GM19238 (cell line): ENCODE measurements at regions not wholly inside any gene's neighbourhood (a gene's known extent, or its start where the extent isn't known, plus 50 kb on each side); places are given as distances from the start of the nearest gene placed in this dataset.

Experiments used
- DNase-seq: peaks from one replicate; pipeline ENCODE4 v3.0.0; 2011; ENCODE audit warnings: low spot score; ENCODE audit not compliant: insufficient read length

DNA sequence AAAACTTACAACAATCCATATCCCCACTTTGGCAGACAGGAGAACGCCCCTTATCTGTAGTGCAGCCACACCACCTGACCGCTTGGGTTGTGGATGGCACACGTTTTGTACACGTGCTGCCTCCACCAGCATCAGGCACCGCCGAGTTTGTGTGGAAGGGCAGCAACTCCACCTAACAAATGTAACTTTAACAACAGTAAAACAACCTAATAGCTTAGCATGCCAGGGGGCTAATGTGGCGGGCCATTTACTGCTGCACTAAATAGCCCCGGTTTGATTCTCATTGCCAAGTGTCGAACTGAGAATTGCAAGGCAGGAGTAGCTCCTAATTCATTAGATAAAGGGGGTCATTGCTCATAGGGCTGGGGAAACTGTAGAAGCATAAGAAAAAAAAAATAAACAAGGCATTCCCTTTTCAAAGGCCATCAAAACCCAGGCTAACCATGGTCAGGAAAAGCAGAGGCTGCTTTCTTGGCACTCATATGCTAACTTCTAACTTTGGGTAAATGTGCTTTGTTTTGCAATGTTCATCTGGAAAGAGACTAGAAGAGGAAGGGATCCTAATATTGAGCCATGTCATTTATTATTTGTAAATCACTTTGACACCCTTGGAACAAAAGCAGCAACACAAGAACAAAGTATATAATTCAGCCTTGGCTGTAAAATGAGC lies 279.7 kb upstream of the SOX5 start:
- no peak for DNase-seq

DNA sequence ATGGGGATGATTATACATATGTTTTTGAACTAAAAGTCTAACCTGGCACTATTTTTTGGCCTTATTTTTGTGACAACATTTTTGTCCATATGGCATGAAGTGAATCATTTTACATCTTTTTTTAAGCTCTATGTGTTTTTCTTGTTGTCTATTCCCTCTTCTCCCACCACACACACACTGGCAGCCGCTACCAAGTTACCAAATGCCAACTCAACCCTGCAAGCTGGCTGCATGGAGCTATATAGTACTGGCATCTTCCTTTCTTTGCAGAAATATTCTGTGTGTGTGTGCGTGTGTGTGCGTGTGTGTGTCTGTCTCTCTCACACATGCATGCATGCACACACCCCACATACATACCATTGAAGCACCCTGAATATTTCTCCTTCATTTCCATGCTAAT lies 278.9 kb upstream of the SOX5 start:
- no peak for DNase-seq

DNA sequence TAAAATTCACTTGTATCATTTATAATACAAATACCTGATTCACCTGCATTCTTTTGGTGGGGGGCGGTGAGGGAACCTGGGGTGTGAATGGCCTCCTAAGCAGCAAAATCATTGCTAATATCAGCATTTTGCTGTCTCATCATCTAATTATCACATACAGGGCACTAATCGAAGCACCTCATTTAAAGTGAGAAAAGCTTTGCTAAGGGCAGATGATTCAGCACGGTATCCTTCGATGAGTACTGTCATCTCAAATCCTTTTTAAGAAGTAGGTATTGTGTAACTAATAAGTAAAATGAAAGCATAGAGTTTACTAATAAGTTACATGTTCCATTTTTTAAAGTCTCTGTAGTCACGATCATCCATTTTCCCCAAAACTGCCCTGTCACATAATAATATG lies 278.1 kb upstream of the SOX5 start:
- DNase-seq, result no peak

DNA sequence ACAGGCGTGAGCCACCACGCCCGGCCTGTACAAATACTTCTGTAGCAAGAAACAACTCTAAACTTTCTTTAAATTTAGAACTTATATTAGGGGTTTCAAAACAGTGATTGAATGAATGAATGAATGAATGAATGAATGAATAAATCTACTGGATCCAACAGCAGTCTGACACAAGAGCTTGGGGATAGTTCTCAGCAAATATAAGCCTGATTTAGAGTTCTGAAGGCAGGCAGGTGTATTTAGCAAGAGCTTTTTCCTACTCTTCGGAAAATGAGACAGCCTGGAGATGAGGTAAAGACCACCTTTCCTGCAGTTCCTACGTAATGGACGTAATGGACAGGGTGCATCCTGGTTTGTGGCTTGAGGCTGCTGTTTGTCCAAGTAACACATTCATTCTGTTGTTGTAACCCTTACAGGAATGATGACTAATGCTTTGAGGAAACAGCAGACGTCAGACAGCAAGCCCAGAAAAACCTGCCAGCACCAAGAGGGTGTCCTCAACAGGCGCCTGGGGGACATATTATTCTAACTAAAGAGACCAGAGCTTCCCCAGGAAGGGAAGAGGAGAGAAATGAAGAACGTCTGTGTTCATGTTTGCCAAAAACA lies 277.4 kb upstream of the SOX5 start:
- no peak for DNase-seq

- no peak for DNase-seq
These were observed 274.9 kb upstream of the SOX5 start for GRCh38 chr12:24224401-24224800.

GRCh38 chr12:24223926-24224325 lies 274.5 kb upstream of the SOX5 start:
- no peak for DNase-seq

GRCh38 chr12:24222968-24223367 lies 273.5 kb upstream of the SOX5 start:
- no peak for DNase-seq

- DNase-seq, result no peak
These were observed 263.0 kb upstream of the SOX5 start for GRCh38 chr12:24212496-24212895.

- no peak for DNase-seq
These were observed 257.2 kb upstream of the SOX5 start for GRCh38 chr12:24206621-24207020.

- no peak for DNase-seq
These were observed 251.9 kb upstream of the SOX5 start for GRCh38 chr12:24201258-24201970.

DNA sequence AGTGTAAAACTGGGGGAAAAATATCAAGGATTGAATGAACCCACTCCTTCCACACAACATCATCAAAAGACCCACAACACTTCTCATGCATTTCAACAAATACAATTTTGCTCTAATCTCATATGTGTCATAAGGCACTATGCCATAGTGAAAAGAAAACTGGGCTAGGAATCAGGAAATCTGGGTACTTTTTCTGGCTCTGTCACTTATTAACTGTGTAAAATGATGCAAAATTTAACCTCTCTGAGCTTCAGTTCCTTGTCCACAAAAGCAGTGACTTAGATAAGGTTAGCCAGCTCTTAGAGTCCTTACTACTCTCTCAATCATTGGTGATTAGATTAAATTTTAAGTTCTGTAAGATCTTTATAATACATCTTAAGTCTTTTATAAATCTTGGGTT lies 250.5 kb upstream of the SOX5 start:
- DNase-seq, result no peak

DNA sequence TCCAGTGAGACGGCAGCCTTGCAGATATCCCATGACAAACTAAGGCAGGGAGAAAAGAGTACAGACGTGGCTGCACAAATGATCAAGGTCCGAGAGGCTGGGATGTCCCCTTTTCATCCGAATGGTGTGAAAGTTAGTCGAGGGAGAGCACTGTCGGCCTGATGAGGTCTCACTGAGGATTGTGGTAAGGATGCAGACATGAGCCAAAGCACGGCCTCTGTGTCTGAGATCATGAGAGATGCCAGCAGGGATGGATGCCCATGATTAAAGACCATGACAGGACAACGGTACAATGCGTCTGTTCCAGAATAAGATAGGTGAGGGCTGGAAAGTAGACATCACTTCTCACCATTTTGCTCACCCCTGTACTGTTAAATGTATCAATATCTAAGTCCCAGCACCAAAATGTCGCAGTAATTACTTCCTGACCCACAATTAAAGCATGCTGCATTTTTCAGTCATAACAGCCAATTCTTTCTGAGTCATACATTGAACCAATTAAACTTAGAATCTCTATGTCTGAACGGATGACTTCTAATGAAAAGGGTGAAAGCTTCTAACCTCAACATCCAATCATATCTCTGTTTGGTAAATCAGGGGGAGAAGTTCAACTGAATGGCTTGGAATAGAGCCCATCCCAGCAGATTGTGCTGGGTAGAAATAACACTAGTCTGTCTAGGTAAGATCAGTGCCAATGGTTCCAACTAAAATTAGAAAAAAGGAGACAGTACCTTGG lies 249.6 kb upstream of the SOX5 start:
- no peak for DNase-seq

DNA sequence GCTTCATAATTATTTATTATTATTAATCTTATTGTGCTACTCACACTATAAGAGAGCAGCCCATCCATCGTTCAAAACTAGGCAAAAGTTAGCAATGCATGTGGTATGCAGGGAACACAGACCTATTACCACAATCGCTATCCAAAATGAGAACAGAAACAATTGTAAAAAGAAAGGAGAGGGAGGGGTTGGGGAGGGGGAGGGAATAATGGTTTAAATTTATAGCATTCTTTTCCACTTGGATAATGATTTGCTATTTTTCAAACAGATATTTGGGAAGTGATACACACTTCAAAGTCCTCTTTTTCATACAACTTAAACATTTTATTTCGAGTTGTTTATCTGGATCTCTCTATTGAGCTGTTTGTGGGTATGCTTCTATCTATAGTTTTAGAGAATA lies 248.6 kb upstream of the SOX5 start:
- DNase-seq, result no peak

DNA sequence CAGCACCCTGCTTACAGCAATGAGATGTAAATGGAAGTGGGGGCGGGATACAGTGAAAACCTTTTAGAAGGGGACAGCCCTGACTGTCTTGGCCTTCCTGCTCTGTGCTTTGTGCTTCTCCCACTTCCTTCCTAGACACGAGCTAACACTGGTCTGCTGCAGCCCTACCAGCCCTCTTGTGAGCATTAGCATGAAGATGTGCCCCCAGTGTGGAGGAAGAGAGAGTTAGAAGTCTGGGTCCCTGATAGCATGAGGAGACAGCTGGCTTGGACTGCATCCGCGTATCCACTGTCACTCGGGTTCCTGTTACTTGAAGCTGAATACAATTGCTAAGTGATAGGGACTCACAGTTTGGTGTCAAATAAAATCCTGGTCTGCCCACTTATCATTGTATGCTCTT lies 248.1 kb upstream of the SOX5 start:
- no peak for DNase-seq

GRCh38 chr12:24195063-24195462 lies 245.6 kb upstream of the SOX5 start:
- DNase-seq, result no peak

- DNase-seq, result no peak
These were observed 241.6 kb upstream of the SOX5 start for GRCh38 chr12:24191117-24191516.

DNA sequence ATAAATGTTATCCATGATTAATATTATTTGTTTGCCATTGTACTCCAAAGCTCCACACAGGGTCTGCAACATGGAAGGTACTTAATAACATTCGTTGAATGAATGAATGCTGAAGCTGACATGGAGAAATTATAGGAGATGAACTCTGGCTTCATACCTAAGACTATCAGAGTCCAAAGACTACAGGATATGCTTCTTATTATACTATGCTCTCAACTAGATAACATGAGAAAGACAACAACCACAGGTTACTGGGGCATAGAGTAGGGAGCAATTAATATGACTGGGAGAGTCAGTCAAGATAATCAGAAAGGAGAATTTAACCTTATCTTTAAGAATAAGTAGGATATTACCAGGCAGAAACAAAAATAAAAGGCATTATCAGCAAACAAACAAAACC lies 236.3 kb upstream of the SOX5 start:
- no peak for DNase-seq

- no peak for DNase-seq
These were observed 228.4 kb upstream of the SOX5 start for GRCh38 chr12:24177889-24178288.

GRCh38 chr12:24175929-24176328 lies 226.5 kb upstream of the SOX5 start:
- DNase-seq, result no peak

DNA sequence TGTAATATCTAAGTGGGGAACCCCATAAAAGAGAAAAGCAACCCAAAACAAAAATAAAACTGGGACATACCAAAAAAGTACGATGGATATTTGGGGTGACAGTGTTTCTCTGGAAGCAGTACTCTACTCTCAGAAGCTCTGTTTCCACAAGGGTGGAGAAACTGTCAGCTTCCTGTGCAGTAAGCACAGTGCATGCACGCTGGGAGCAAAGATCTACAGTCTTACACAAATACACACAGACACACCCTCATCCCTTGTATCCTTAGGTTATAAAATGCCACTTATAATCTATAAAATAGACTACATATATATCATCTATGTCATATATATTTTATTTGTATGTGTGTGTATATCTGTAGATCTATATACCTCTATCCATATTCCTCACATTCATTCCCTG lies 225.8 kb upstream of the SOX5 start:
- DNase-seq, result no peak

GRCh38 chr12:24173067-24173466 lies 223.6 kb upstream of the SOX5 start:
- no peak for DNase-seq

GRCh38 chr12:24172773-24173066 lies 223.2 kb upstream of the SOX5 start:
- no peak for DNase-seq
